ENCODE measurements at regions not wholly inside any gene's neighbourhood (a gene's known extent, or its start where the extent isn't known, plus 50 kb on each side); places are given as distances from the start of the nearest gene placed in this dataset.

GRCh38 chr1:29746076-29746665 lies 509.8 kb downstream of the PTPRU start:
- no peak for DNase-seq

- DNase-seq, result no peak
These were observed 508.6 kb downstream of the PTPRU start for GRCh38 chr1:29744684-29745490.

GRCh38 chr1:29743931-29744330 lies 507.6 kb downstream of the PTPRU start:
- DNase-seq, result no peak

- no peak for DNase-seq
These were observed 506.9 kb downstream of the PTPRU start for GRCh38 chr1:29743264-29743663.

GRCh38 chr1:29739176-29739575 lies 502.9 kb downstream of the PTPRU start:
- DNase-seq, result no peak

- DNase-seq, result no peak
These were observed 500.4 kb downstream of the PTPRU start for GRCh38 chr1:29736582-29737188.

GRCh38 chr1:29732453-29732852 lies 496.1 kb downstream of the PTPRU start:
- DNase-seq, result no peak

- DNase-seq, result no peak
These were observed 494.3 kb downstream of the PTPRU start for GRCh38 chr1:29730623-29731022.

- no peak for DNase-seq
These were observed 493.0 kb downstream of the PTPRU start for GRCh38 chr1:29729281-29729680.

- DNase-seq, result no peak
These were observed 492.4 kb downstream of the PTPRU start for GRCh38 chr1:29728703-29729102.

- DNase-seq, result no peak
These were observed 488.9 kb downstream of the PTPRU start for GRCh38 chr1:29725262-29725661.

GRCh38 chr1:29722598-29722997 lies 486.3 kb downstream of the PTPRU start:
- DNase-seq, result no peak

GRCh38 chr1:29719253-29719652 lies 482.9 kb downstream of the PTPRU start:
- DNase-seq, result no peak

GRCh38 chr1:29718791-29719190 lies 482.5 kb downstream of the PTPRU start:
- DNase-seq, result no peak

GRCh38 chr1:29716306-29716705 lies 480.0 kb downstream of the PTPRU start:
- DNase-seq, result no peak

GRCh38 chr1:29713857-29714256 lies 477.5 kb downstream of the PTPRU start:
- DNase-seq, result no peak

GRCh38 chr1:29712801-29713200 lies 476.5 kb downstream of the PTPRU start:
- no peak for DNase-seq

GRCh38 chr1:29712284-29712651 lies 475.9 kb downstream of the PTPRU start:
- DNase-seq, result no peak

GRCh38 chr1:29711582-29712283 lies 475.4 kb downstream of the PTPRU start:
- DNase-seq, result no peak

GRCh38 chr1:29709704-29710280 lies 473.5 kb downstream of the PTPRU start:
- no peak for DNase-seq

- DNase-seq, result no peak
These were observed 472.7 kb downstream of the PTPRU start for GRCh38 chr1:29708796-29709703.

- no peak for DNase-seq
These were observed 472.1 kb downstream of the PTPRU start for GRCh38 chr1:29708381-29708780.
